ENCODE measurements at regions not wholly inside any gene's neighbourhood (a gene's known extent, or its start where the extent isn't known, plus 50 kb on each side); places are given as distances from the start of the nearest gene placed in this dataset.
A peak's percentile ranks its signal among the peaks of the same experiment; 100 is the strongest.

DNA sequence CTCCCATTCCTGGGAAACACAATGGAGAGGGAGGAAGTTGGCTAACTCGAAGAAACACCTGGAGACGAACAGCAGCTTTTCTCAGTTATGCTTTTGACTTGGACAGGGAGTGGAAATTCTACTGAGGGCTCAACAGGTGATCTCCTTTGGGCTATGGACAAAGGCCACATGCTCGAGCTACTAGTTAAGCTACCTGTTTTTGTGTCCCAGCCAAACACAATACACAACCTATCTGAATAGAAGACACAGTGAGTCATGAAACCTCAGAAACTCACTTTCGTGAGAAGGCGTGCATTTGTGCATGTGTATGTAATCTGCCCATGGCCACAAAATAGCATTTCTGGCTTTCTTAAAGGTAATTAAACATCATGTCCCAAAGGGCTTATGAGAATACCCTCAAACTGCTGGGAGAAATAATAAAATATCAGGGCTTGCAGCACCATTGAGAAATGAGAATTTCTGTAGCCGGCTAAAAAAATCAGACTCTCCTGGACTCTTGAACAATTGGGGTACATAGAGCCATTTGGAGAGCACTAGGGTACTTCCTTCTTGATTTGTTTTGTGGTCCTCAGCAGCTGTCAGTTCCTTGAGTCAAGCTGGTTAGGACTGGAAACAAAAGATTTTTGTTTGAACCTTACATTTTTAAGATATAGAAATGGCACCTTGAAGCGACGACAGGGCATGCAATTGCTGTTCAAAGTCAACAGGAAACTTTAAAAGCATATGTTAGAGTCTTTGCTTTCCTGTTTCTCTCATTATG is 85.5 kb upstream of the PTHLH start:
- intact Hi-C loops (cut with micrococcal nuclease), result no loop called here

GRCh38 chr12:28059220-28059619 is 86.7 kb upstream of the PTHLH start:
- intact Hi-C loops (cut with micrococcal nuclease), result no loop called here
- no peak for ATAC-seq
- no peak for DNase-seq

More for the DNA sequence above, 85.5 kb upstream of the PTHLH start:
- DNase-seq, result no peak
- no peak for ATAC-seq

DNA sequence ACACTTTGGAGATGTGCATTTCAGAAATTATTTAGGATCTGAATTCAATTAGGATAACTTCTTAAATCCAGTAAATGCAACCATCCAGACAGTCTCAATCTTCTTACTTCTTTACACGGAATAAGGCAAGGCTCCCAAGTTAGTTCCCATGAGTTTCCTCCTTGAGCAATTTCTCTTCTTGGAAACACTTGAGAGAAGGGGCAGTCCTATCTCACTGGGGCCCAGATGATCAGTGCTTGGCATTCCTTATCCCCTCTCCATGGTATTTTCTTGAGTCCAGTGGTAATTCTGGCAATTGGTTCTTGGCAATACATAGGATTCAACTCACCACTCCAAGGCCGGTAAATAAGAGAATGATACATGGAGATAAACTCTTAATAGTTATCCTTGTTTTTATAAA is 87.1 kb upstream of the PTHLH start:
- DNase-seq (no peak), ATAC-seq (no peak)
- intact Hi-C loops (cut with micrococcal nuclease), result no loop called here

DNA sequence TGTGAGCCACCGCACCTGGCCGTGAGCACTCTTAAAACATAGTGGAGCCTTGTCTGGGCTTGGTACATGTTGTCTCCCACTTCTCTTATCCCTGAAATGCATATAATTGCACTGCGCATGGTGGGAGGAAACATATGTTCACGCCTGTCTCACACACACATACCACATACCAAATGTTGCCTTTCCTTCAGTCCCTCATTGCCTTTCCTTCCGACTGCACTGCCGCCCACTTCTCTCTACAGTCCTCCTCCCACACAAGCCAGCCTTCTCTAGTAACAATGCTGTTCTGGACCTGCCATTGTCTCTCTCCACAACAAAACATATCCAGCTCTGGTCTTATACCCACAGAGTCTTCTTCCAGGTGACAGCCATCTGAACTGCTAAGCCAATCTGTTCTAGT is 88.3 kb upstream of the PTHLH start:
- intact Hi-C loops (cut with micrococcal nuclease), result no loop called here
- ATAC-seq, result no peak
- no peak for DNase-seq

GRCh38 chr12:28063355-28063880 is 90.9 kb upstream of the PTHLH start:
- no peak for DNase-seq
- intact Hi-C loops (cut with micrococcal nuclease), result no loop called here
- no peak for ATAC-seq

DNA sequence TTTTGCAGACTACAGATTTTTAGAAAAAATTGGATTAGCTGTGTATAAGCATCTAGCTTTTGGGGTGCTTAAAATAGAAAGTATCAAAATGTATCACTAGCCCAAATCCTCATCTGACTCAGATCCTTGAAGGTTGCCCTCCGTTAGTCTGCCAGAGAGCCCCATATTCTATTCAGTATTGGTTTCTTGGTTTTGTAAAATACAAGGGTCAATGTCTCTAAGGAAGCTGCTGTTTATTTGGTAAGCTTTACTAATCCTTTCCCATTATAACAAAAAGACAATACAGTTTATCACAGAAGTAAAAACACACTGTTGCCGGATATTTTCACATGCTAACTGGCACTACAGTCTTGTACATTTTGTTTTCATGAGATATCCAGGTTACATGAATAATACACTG is 92.8 kb upstream of the PTHLH start:
- ATAC-seq, result no peak
- intact Hi-C loops (cut with micrococcal nuclease), result no loop called here
- DNase-seq, result no peak

GRCh38 chr12:28065889-28066630 is 93.5 kb upstream of the PTHLH start:
- no peak for ATAC-seq
- DNase-seq, result no peak
- intact Hi-C loops (cut with micrococcal nuclease), result no loop called here

GRCh38 chr12:28066879-28067278 is 94.3 kb upstream of the PTHLH start:
- intact Hi-C loops (cut with micrococcal nuclease), result no loop called here
- DNase-seq (no peak), ATAC-seq (no peak)

GRCh38 chr12:28068467-28068866 is 95.9 kb upstream of the PTHLH start:
- DNase-seq, result no peak
- no peak for ATAC-seq
- intact Hi-C loops (cut with micrococcal nuclease), result no loop called here

DNA sequence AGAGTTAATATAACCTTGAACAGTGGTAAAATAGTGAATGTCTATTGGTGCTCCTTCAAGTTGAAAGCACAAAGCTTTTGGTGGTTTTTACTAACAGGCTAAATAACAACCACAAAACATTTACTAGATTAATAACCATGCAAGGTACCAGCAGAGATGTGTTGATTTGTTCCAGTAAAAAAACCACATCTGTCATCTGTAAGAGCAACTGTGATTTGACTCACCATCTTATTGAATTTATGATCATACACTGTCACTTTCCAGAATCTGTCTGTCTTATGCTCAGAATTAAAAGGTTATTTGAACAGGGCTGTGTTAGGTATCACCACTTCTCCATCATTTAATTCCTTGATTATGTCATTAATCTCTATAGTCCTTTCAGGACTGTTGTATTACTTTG is 107.0 kb upstream of the PTHLH start:
- DNase-seq, result no peak
- intact Hi-C loops (cut with micrococcal nuclease), result no loop called here
- no peak for ATAC-seq

GRCh38 chr12:28082096-28082495 is 108.2 kb upstream of the CCDC91 start:
- ATAC-seq, result no peak
- intact Hi-C loops (cut with micrococcal nuclease), result no loop called here
- no peak for DNase-seq

- intact Hi-C loops (cut with micrococcal nuclease), result no loop called here
- no peak for DNase-seq
- no peak for ATAC-seq
Measured at GRCh38 chr12:28083840-28084678, 106.2 kb upstream of the CCDC91 start.

- ATAC-seq, result no peak
- intact Hi-C loops (cut with micrococcal nuclease), result no loop called here
- DNase-seq, result no peak
Measured at GRCh38 chr12:28086521-28087155, 103.6 kb upstream of the CCDC91 start.

GRCh38 chr12:28088566-28089272 is 101.5 kb upstream of the CCDC91 start:
- DNase-seq (no peak), ATAC-seq (no peak)
- intact Hi-C loops (cut with micrococcal nuclease), result no loop called here

GRCh38 chr12:28089338-28089737 is 100.9 kb upstream of the CCDC91 start:
- intact Hi-C loops (cut with micrococcal nuclease), result no loop called here
- DNase-seq, result no peak
- peak; percentile 34 for ATAC-seq

- ATAC-seq (no peak), DNase-seq (no peak)
- intact Hi-C loops (cut with micrococcal nuclease), result no loop called here
Measured at GRCh38 chr12:28090835-28091234, 99.4 kb upstream of the CCDC91 start.

- ATAC-seq, result no peak
- intact Hi-C loops (cut with micrococcal nuclease), result no loop called here
- no peak for DNase-seq
Measured at GRCh38 chr12:28092396-28092795, 97.9 kb upstream of the CCDC91 start.

GRCh38 chr12:28096649-28097048 is 93.6 kb upstream of the CCDC91 start:
- intact Hi-C loops (cut with micrococcal nuclease), result no loop called here
- DNase-seq (no peak), ATAC-seq (no peak)

DNA sequence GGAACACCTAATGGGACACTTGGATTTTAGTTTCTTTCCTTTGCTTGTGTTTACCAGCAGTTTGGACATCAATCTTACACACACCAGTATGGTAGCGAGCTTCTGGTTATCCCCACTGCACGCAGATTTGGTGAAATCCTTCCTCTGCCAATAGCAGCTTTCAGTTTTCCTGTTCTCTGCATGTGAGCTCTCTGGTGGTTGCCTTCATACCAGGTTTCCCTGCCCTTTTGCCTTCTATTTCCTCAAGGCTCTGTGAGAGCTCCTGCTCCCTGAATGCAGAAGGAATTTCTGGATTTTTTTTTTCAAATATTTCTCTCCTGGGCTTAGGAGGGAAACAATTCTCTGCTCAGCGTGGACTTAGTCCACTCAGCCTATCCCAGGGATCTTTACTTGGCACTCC is 93.0 kb upstream of the CCDC91 start:
- DNase-seq (no peak), ATAC-seq (no peak)
- intact Hi-C loops (cut with micrococcal nuclease), result no loop called here

Data from left ventricle myocardium superior (tissue), 1 donor.